Stimulated activated naive CD4-positive, alpha-beta T cell treated with Interleukin-2 at 50 U/mL for 16 hours (primary cell): ENCODE measurements at regions not wholly inside any gene's neighbourhood (a gene's known extent, or its start where the extent isn't known, plus 50 kb on each side); places are given as distances from the start of the nearest gene placed in this dataset.

ENCODE experiments used
- DNase-seq: peaks from one replicate; lab custom pipeline; 2025; lab: John Stamatoyannopoulos, UW

GRCh38 chr16:65546353-65546791, 424.5 kb upstream of the CDH11 start:
- no peak for DNase-seq

- DNase-seq = no peak
Observed at GRCh38 chr16:65545413-65545956, 423.6 kb upstream of the CDH11 start.

GRCh38 chr16:65543781-65544740, 422.2 kb upstream of the CDH11 start:
- DNase-seq = no peak

- DNase-seq = no peak
Observed at GRCh38 chr16:65541646-65542045, 419.8 kb upstream of the CDH11 start.

- no peak for DNase-seq
Observed at GRCh38 chr16:65540901-65541300, 419.0 kb upstream of the CDH11 start.

- DNase-seq = no peak
Observed at GRCh38 chr16:65538976-65539375, 417.1 kb upstream of the CDH11 start.

GRCh38 chr16:65537336-65537735, 415.5 kb upstream of the CDH11 start:
- no peak for DNase-seq

GRCh38 chr16:65534121-65534528, 412.3 kb upstream of the CDH11 start:
- no peak for DNase-seq

GRCh38 chr16:65532846-65533245, 411.0 kb upstream of the CDH11 start:
- DNase-seq = no peak

- no peak for DNase-seq
Observed at GRCh38 chr16:65532258-65532657, 410.4 kb upstream of the CDH11 start.

GRCh38 chr16:65531475-65531874, 409.6 kb upstream of the CDH11 start:
- no peak for DNase-seq

GRCh38 chr16:65525707-65526106, 403.8 kb upstream of the CDH11 start:
- DNase-seq = no peak

GRCh38 chr16:65524997-65525396, 403.1 kb upstream of the CDH11 start:
- no peak for DNase-seq

- no peak for DNase-seq
Observed at GRCh38 chr16:65524231-65524630, 402.4 kb upstream of the CDH11 start.

- no peak for DNase-seq
Observed at GRCh38 chr16:65523283-65523944, 401.6 kb upstream of the CDH11 start.

GRCh38 chr16:65522412-65522811, 400.5 kb upstream of the CDH11 start:
- DNase-seq = no peak

- DNase-seq = no peak
Observed at GRCh38 chr16:65521633-65522328, 399.9 kb upstream of the CDH11 start.

- DNase-seq = no peak
Observed at GRCh38 chr16:65519402-65519801, 397.5 kb upstream of the CDH11 start.

- no peak for DNase-seq
Observed at GRCh38 chr16:65515193-65515592, 393.3 kb upstream of the CDH11 start.

GRCh38 chr16:65510850-65511249, 389.0 kb upstream of the CDH11 start:
- no peak for DNase-seq

- no peak for DNase-seq
Observed at GRCh38 chr16:65510241-65510640, 388.4 kb upstream of the CDH11 start.

- DNase-seq = no peak
Observed at GRCh38 chr16:65509172-65509571, 387.3 kb upstream of the CDH11 start.
